ENCODE measurements at regions not wholly inside any gene's neighbourhood (a gene's known extent, or its start where the extent isn't known, plus 50 kb on each side); places are given as distances from the start of the nearest gene placed in this dataset.

DNA sequence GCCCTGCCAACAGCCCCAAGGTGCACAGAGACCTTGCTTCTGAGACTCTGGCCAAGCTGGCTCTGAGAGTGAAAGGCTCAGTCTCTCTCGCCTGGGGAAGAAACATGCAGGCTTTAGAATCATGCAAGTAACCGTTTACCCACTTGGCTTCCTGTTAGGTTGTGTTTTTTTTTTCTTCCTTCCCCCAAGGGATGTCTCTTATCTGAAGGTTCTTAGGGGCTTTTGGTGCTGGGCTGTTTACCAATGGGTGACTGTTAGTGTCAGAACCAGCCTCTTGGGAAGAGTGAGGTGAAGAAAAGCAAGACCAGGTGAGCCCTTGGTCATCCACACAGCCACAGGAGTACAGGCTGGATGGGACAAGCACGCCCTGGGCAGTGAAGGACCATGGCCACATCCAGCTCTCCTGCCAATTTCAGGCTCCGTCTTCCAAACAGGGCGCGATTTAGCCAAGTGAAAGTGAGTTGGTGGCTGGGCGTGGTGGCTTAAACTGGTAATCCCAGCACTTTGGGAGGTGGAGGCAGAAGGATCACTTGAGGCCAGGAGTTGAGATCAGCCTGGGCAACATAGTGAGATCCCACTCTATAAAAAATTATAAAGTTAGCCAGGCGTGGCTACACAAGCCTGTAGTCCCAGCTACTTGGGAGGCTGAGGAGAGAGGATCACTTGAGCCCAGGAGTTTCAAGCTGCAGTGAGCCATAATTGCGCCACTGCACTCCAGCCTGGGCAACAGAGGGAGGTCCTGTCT lies 76.3 kb upstream of the CUX1 start:
- no peaks in the 10 kb centered on the region for H3K9me3 ChIP-seq (ENCODE audit: low read depth)
- no peaks in the 10 kb centered on the region for H3K36me3 ChIP-seq
- H3K27ac ChIP-seq, result no peak overlapping the region
- peak in 1 of 2 donors; percentile 53 for DNase-seq (ENCODE audit: low read depth in 1 of 2, low spot score in 1 of 2)
- H3K4me3 ChIP-seq, result no peak overlapping the region
- no peaks in the 10 kb centered on the region for H3K27me3 ChIP-seq
- H3K4me1 ChIP-seq (ENCODE audit: low read depth), result peaks cover 10% of the 10 kb centered on the region
- TF ChIP-seq, protein P1, sequence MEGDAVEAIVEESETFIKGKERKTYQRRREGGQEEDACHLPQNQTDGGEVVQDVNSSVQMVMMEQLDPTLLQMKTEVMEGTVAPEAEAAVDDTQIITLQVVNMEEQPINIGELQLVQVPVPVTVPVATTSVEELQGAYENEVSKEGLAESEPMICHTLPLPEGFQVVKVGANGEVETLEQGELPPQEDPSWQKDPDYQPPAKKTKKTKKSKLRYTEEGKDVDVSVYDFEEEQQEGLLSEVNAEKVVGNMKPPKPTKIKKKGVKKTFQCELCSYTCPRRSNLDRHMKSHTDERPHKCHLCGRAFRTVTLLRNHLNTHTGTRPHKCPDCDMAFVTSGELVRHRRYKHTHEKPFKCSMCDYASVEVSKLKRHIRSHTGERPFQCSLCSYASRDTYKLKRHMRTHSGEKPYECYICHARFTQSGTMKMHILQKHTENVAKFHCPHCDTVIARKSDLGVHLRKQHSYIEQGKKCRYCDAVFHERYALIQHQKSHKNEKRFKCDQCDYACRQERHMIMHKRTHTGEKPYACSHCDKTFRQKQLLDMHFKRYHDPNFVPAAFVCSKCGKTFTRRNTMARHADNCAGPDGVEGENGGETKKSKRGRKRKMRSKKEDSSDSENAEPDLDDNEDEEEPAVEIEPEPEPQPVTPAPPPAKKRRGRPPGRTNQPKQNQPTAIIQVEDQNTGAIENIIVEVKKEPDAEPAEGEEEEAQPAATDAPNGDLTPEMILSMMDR (IDR thresholded peaks at IDR 0.05; ENCODE audit: low read depth, low read length), result no peak

DNA sequence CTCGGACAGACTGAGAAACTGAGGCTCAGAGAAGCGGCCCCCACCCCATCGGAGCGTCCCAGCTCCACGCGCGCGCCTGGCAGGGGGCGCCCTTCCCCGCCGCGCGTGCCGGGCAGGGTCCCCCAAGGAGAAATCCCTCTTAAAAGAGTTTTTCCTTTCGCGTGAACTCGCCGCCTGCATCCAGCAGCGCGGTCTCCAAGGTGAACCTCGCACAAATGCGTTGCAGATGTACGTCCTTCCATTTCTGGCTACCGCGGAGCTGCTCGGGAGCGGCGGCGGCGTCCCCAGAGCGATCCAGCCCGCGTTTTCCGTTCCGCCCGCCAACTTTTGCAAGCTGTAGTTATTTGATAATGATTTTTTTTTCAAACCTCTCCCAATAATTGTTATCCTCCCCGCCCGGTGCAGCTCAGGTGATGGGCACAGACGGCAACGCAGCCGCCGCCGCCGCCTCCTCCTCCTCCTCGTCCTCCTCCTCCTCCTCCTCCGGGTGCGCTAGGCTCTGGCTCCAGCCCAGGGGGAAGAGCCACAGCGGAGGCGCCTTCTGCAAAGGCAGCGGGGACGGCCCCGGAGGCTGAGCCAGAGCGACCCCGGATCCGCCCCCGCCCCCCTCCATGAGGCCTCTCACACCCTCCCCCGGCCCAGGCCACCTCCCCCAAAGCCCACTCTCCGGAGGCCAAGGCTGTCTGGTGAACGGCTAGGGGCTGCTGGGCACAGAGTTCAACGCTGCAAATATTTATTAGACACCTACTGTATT lies 74.0 kb upstream of the CUX1 start:
- Histone ChIP-seq H3K27ac (no peak overlapping the region), H3K27me3 (no peaks in the 10 kb centered on the region), H3K9me3 (ENCODE audit: low read depth) (no peaks in the 10 kb centered on the region), H3K4me1 (ENCODE audit: low read depth) (peaks cover 10% of the 10 kb centered on the region), H3K4me3 (peak overlapping the region; percentile 58), H3K36me3 (no peaks in the 10 kb centered on the region)
- DNase-seq (ENCODE audit: low read depth in 1 of 2, low spot score in 1 of 2), result peak; percentile 73 to 79
- TF ChIP-seq, protein P1 (IDR thresholded peaks at IDR 0.05; ENCODE audit: low read depth, low read length), result peak; percentile 60

DNA sequence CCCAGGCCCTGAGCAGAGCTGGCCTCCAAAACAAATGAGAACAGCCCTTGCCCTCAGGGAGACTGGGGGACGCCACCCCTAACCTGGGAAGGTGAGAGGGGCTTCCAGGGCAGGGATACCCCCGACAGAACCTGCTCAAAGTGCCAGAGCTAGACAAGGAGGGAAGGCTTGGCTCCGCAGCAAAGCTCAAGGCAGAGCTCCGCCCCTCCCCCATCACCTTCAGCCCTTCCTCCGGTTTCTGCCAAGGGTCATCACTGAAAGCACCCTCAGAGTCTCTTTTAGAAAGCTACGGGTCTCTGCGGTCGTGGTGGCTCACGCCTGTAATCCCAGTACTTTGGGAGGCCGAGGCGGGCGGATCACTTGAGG lies 73.4 kb upstream of the CUX1 start:
- peak overlapping the region; percentile 58 for H3K4me3 ChIP-seq
- no peaks in the 10 kb centered on the region for H3K36me3 ChIP-seq

DNA sequence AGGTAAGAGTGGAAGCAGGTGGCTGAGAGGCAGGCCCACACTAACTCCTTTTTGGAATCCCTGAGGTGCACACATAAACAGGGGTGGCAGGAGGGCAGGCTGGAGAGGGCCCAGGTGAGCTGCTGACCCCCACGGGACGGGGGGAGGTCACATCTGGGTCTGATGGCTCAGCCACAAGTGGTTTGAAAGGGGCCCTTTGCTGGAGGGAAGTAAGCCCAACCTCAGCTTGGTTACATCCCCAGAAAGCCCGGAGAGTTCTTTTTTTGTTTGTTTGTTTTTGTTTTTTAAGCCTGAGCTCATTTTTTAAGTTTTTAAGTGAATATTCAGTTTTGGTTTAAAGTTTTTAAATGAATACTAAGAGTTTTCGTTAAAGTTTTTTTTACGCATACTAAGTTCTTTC lies 72.8 kb upstream of the CUX1 start:
- Histone ChIP-seq H3K4me3 (no peak overlapping the region), H3K9me3 (ENCODE audit: low read depth) (no peaks in the 10 kb centered on the region), H3K27me3 (no peaks in the 10 kb centered on the region), H3K4me1 (ENCODE audit: low read depth) (peaks cover 10% of the 10 kb centered on the region), H3K27ac (no peak overlapping the region), H3K36me3 (no peaks in the 10 kb centered on the region)
- no peak for DNase-seq (ENCODE audit: low read depth in 1 of 2, low spot score in 1 of 2)
- TF ChIP-seq, protein P1 (IDR thresholded peaks at IDR 0.05; ENCODE audit: low read depth, low read length), result no peak

More for the DNA sequence above, 73.4 kb upstream of the CUX1 start:
- DNase-seq (ENCODE audit: low read depth in 1 of 2, low spot score in 1 of 2), result peak in 1 of 2 donors; percentile 49
- Histone ChIP-seq H3K9me3 (ENCODE audit: low read depth) (no peaks in the 10 kb centered on the region), H3K4me1 (ENCODE audit: low read depth) (peaks cover 10% of the 10 kb centered on the region), H3K27me3 (no peaks in the 10 kb centered on the region), H3K27ac (no peak overlapping the region)
- TF ChIP-seq, protein P1 (IDR thresholded peaks at IDR 0.05; ENCODE audit: low read depth, low read length), result no peak

DNA sequence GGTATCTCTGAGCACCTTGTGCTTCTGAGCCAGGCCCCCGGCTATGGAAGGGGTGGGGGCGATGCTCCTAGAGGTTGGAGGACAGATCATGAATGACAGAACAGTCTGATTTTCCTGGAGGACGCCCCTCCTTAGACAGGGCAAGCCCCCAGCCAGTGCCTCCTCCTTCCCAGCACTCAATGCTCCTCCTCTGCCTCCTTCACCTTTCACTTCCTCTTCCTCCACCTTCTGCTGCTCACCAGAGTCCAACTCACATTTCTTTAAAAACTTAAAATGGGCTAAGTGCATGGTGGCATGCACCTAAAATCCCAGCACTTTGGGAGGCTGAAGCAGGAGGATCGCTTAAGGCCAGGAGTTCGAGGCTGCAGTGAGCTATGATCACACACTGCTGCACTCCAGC lies 71.1 kb upstream of the CUX1 start:
- H3K4me1 ChIP-seq (ENCODE audit: low read depth), result peaks cover 10% of the 10 kb centered on the region
- no peak overlapping the region for H3K27ac ChIP-seq
- no peaks in the 10 kb centered on the region for H3K9me3 ChIP-seq (ENCODE audit: low read depth)
- H3K36me3 ChIP-seq, result no peaks in the 10 kb centered on the region
- no peak overlapping the region for H3K4me3 ChIP-seq
- DNase-seq (ENCODE audit: low read depth in 1 of 2, low spot score in 1 of 2), result no peak
- no peaks in the 10 kb centered on the region for H3K27me3 ChIP-seq
- TF ChIP-seq, protein P1 (IDR thresholded peaks at IDR 0.05; ENCODE audit: low read depth, low read length), result no peak

Data from cardiac muscle cell (in vitro differentiated cells and primary cell).